ENCODE measurements at regions not wholly inside any gene's neighbourhood (a gene's known extent, or its start where the extent isn't known, plus 50 kb on each side); places are given as distances from the start of the nearest gene placed in this dataset.

DNA sequence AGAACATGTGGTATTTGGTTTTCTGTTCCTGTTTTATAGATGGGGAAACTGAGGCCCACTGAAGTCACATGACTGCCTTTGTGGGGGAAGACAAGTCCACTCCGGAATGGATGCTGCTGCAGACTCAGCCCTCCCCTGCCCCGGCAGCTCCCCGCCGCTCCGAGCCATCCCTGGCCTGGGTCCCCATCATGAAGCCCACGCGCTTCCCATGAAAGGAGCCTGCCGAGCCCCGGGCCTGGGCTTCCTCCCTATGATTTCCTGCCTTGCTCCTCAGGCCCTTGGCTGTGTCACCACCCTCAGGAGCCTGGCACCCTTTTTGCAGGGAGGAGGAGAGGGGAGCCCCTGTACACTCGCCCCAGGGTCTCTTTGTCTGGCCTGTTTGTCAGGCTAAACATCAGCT, 125.3 kb upstream of the FOXF1 start:
- no peaks in the 10 kb centered on the region for H3K36me3 ChIP-seq
- intact Hi-C loops (cut with micrococcal nuclease): no loop called here
- H3K27ac ChIP-seq (replicated peaks): no peak overlapping the region

DNA sequence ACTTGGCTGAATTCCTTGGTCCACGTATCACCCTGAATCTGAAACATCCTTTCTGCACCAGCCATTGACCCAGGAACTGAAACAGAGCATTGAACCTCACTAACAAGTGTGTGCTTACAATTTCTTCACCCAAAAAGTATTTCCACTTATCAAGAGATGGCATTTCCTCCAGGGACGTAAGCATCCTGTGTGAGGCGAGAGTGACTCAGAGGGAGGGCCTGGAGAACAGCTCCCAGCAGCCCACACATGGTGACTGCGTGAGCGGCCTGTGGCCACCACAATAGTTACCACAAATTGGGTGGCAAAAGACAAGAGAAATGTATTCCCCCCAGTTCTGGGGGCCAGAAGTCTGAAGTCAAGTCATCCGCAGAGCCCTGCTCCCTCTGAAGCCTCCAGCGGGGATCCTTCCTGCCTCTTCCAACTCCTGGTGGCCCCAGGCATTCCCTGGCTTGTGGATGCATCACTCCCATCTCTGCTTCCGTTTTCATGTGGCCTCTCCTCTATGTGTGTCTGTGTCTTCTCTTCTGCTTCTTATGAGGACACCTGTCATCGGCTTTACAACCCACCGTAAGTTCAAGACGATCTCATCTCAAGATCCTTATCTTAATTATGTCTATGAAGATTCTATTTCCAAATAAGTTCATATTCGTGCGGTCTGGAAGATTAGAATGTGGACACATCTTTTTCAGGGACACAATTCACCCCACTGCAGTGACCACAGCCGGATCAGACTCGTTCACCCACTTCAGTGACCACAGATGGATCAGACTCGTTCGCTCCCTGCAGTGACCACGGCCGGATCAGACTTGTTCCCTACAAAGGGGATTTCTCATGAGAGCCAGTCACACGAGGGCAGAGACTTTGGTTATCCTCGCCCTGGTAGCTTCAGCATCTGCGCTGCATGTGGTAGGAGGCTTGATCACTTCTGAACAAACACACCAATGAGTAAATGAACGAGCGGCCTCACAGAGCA, 122.6 kb upstream of the FOXF1 start:
- peaks cover 95% of the 10 kb centered on the region for H3K27me3 ChIP-seq (ENCODE audit: low read depth)
- no peak overlapping the region for H3K27ac ChIP-seq (replicated peaks)
- peaks cover 7% of the 10 kb centered on the region for H3K4me1 ChIP-seq
- TF ChIP-seq, protein P1, sequence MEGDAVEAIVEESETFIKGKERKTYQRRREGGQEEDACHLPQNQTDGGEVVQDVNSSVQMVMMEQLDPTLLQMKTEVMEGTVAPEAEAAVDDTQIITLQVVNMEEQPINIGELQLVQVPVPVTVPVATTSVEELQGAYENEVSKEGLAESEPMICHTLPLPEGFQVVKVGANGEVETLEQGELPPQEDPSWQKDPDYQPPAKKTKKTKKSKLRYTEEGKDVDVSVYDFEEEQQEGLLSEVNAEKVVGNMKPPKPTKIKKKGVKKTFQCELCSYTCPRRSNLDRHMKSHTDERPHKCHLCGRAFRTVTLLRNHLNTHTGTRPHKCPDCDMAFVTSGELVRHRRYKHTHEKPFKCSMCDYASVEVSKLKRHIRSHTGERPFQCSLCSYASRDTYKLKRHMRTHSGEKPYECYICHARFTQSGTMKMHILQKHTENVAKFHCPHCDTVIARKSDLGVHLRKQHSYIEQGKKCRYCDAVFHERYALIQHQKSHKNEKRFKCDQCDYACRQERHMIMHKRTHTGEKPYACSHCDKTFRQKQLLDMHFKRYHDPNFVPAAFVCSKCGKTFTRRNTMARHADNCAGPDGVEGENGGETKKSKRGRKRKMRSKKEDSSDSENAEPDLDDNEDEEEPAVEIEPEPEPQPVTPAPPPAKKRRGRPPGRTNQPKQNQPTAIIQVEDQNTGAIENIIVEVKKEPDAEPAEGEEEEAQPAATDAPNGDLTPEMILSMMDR (IDR thresholded peaks at IDR 0.05; ENCODE audit: borderline replicate concordance): no peak
- no peak for DNase-seq
- H3K36me3 ChIP-seq: no peaks in the 10 kb centered on the region
- intact Hi-C loops (cut with micrococcal nuclease): no loop called here
- H3K4me3 ChIP-seq: no peak overlapping the region
- peaks cover 4% of the 10 kb centered on the region for H3K9me3 ChIP-seq (replicated peaks)

More for the DNA sequence above, 125.3 kb upstream of the FOXF1 start:
- TF ChIP-seq, protein P1 (IDR thresholded peaks at IDR 0.05; ENCODE audit: borderline replicate concordance): no peak
- DNase-seq: no peak
- H3K4me3 ChIP-seq: no peak overlapping the region
- H3K9me3 ChIP-seq (replicated peaks): peaks cover 4% of the 10 kb centered on the region
- H3K4me1 ChIP-seq: peaks cover 7% of the 10 kb centered on the region
- peaks cover 82% of the 10 kb centered on the region for H3K27me3 ChIP-seq (ENCODE audit: low read depth)

DNA sequence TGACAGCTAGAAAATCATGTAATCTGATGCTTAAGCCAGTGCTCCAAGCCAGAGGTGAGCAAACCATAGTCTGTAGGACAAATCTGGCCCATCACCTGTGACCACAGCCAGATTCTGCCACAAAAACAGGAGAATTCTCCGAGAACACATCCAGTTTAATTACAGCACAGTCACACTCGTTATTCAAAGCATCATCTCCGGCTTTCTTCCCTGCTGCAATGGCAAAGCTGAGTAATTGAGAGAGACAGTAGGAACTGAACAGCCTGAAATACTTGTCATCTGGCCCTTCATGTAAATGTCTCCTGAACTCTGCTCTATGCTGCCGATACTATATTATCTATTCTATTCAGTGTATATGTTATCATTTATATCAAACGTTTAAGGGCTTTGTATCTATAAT, 121.4 kb upstream of the FOXF1 start:
- Histone ChIP-seq H3K36me3 (no peaks in the 10 kb centered on the region), H3K27me3 (ENCODE audit: low read depth) (peaks cover 95% of the 10 kb centered on the region), H3K4me1 (peaks cover 7% of the 10 kb centered on the region), H3K4me3 (no peak overlapping the region), H3K27ac (replicated peaks) (no peak overlapping the region), H3K9me3 (replicated peaks) (peaks cover 4% of the 10 kb centered on the region)
- TF ChIP-seq, protein P1 (IDR thresholded peaks at IDR 0.05; ENCODE audit: borderline replicate concordance): no peak
- no peak for DNase-seq
- intact Hi-C loops (cut with micrococcal nuclease): no loop called here

DNA sequence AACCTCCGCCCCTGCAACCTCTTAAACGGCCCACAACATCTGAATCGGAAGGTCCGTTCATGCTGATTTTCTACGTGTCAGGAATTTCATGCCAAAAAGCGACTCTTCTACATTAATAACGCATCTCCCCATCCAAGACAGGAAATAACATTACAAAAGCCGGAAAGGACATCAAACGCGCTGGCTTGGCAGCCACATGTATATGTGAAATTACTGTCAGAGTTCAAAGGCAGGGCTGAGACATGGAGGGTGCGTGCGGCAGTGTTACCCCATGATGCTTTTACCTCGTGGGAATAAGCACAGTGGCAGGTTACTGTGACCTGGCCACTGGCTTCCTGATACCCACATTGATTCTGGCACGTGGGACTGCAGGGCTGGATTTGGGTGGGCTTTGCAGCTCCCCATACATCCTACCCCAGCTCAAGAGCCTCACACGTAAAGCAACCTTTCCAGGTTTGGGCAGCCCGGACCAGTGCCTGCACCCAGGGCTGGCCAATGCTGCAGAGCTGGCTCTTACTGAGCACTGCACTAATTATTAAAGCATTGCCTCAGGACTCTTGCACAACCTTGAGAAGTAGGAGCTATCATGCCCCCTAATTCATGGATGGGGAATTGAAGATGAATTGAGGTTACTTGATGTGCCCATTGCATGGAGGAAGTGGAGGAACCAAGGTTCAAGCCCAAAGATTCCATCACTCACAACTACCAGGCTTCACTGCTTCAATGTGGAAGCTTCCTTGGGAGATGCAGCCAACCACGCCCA, 120.6 kb upstream of the FOXF1 start:
- intact Hi-C loops (cut with micrococcal nuclease): no loop called here
- TF ChIP-seq, protein P1 (IDR thresholded peaks at IDR 0.05; ENCODE audit: borderline replicate concordance): no peak
- peaks cover 7% of the 10 kb centered on the region for H3K4me1 ChIP-seq
- H3K4me3 ChIP-seq: no peak overlapping the region
- no peaks in the 10 kb centered on the region for H3K36me3 ChIP-seq
- no peak overlapping the region for H3K27ac ChIP-seq (replicated peaks)
- peaks cover 95% of the 10 kb centered on the region for H3K27me3 ChIP-seq (ENCODE audit: low read depth)
- peaks cover 4% of the 10 kb centered on the region for H3K9me3 ChIP-seq (replicated peaks)
- no peak for DNase-seq

DNA sequence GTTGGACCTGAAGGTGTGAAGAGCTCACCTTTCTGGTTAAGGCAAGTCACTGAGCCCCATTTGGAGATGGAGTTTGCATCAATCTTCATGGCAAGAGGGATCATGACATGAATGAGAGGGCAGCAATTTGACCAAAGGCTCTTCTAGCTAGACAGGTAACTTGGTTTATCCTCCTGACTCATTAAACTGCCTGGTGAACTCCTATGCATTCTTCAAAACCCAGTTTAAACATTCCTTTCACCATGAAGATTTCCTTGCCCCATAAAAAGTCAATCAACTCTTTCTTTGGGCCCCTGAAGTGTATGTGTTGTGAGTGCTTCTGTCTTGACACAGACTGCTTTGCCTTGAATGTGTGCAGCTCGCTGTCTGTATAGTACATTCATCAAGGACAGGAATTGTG, 120.0 kb upstream of the FOXF1 start:
- intact Hi-C loops (cut with micrococcal nuclease): no loop called here

More for the DNA sequence above, 120.0 kb upstream of the FOXF1 start:
- H3K27me3 ChIP-seq (ENCODE audit: low read depth): peaks cover 93% of the 10 kb centered on the region
- no peak overlapping the region for H3K27ac ChIP-seq (replicated peaks)
- no peak overlapping the region for H3K4me3 ChIP-seq
- H3K36me3 ChIP-seq: no peaks in the 10 kb centered on the region
- TF ChIP-seq, protein P1 (IDR thresholded peaks at IDR 0.05; ENCODE audit: borderline replicate concordance): no peak
- no peak for DNase-seq
- peaks cover 7% of the 10 kb centered on the region for H3K4me1 ChIP-seq
- H3K9me3 ChIP-seq (replicated peaks): peaks cover 4% of the 10 kb centered on the region
